Uterus (tissue), 3 donors: ENCODE measurements at regions not wholly inside any gene's neighbourhood (a gene's known extent, or its start where the extent isn't known, plus 50 kb on each side); places are given as distances from the start of the nearest gene placed in this dataset.

Source experiments
- DNase-seq, 2 donors: peaks; one replicate each; pipeline ENCODE4 v3.0.0-alpha.2; 2019 to 2020
- H3K27ac ChIP-seq, 2 donors: fragments of 200-600 bp; sonication (generic); 1 replicate in 1 of 2; 2 replicates in 1 of 2; pipeline ENCODE4 v1.5.1; 2016 to 2018
- H3K27me3 ChIP-seq, 2 donors: fragments of 200-600 bp; sonication (generic); one replicate each; pipeline ENCODE4 v1.5.1; 2018 to 2019; ENCODE audit warnings: control low read depth in 1 of 2
- H3K36me3 ChIP-seq, 2 donors: fragments of 200-600 bp; sonication (generic); one replicate each; pipeline ENCODE4 v1.5.1; 2019; ENCODE audit warnings: control low read depth in 1 of 2
- H3K4me1 ChIP-seq, 2 donors: fragments of 200-600 bp; sonication (generic); one replicate each; pipeline ENCODE4 v1.5.1; 2018 to 2019; ENCODE audit warnings: control low read depth in 1 of 2
- H3K4me3 ChIP-seq, 2 donors: fragments of 200-600 bp; sonication (generic); 1 replicate in 1 of 2; 2 replicates in 1 of 2; pipeline ENCODE4 v1.5.1; 2018 to 2019; ENCODE audit warnings: mild to moderate bottlenecking in 1 of 2
- H3K9me3 ChIP-seq, 2 donors: fragments of 200-600 bp; sonication (generic); one replicate each; pipeline ENCODE4 v1.5.1; 2019; ENCODE audit warnings: control low read depth in 1 of 2
- CTCF ChIP-seq, 4 experiments: fragments of 200-600 bp in 2 of 4; fragments of 450-650 bp in 2 of 4; sonication (generic) in 2 of 4; IDR thresholded peaks; one replicate each; pipeline ENCODE4 v1.5.1; 2016 to 2019; ENCODE audit warnings: antibody characterized with exemption in 4 of 4, mild to moderate bottlenecking in 2 of 4, moderate library complexity in 1 of 4
- POLR2A ChIP-seq, 2 donors: fragments of 450-650 bp; IDR thresholded peaks; one replicate each; pipeline ENCODE4 v1.6.1; 2016; ENCODE audit warnings: antibody characterized with exemption in 2 of 2, mild to moderate bottlenecking in 1 of 2, moderate library complexity in 1 of 2
- intact Hi-C: fragments of 100-400 bp; cut with DNase I; formaldehyde crosslinking; loops from one replicate; pipeline ENCODE4 v1.15.1; 2023; ENCODE audit warnings: low total_unique reads
- donor health status: DM: yes; HTN: yes; CAD: no.

- no peak for DNase-seq
- no peaks in the 10 kb centered on the region for H3K9me3 ChIP-seq
- TF ChIP-seq POLR2A (IDR thresholded peaks at IDR 0.05): no peak
- no peak for TF ChIP-seq CTCF (IDR thresholded peaks at IDR 0.05)
- no peaks in the 10 kb centered on the region for H3K36me3 ChIP-seq
- intact Hi-C loops: no loop called here
- no peak overlapping the region for H3K27ac ChIP-seq
- no peak overlapping the region for H3K4me3 ChIP-seq
- no peaks in the 10 kb centered on the region for H3K27me3 ChIP-seq
- no peaks in the 10 kb centered on the region for H3K4me1 ChIP-seq
These were observed 197.5 kb upstream of the CEP162 start for GRCh38 chr6:84424956-84425355.

GRCh38 chr6:84422380-84422968, 195.0 kb upstream of the CEP162 start:
- Histone ChIP-seq H3K36me3 (no peaks in the 10 kb centered on the region), H3K4me1 (no peaks in the 10 kb centered on the region), H3K27ac (no peak overlapping the region), H3K27me3 (no peaks in the 10 kb centered on the region), H3K4me3 (no peak overlapping the region), H3K9me3 (no peaks in the 10 kb centered on the region)
- intact Hi-C loops: no loop called here
- peak in 2 of 4 experiments; percentile 16 to 18 for TF ChIP-seq CTCF (IDR thresholded peaks at IDR 0.05)
- TF ChIP-seq POLR2A (IDR thresholded peaks at IDR 0.05): no peak
- peak in 1 of 2 donors; percentile 19 for DNase-seq

GRCh38 chr6:84421031-84421430, 193.6 kb upstream of the CEP162 start:
- H3K27me3 ChIP-seq: no peaks in the 10 kb centered on the region
- TF ChIP-seq CTCF (IDR thresholded peaks at IDR 0.05): no peak
- H3K4me1 ChIP-seq: no peaks in the 10 kb centered on the region
- no peaks in the 10 kb centered on the region for H3K9me3 ChIP-seq
- no peak overlapping the region for H3K4me3 ChIP-seq
- no peaks in the 10 kb centered on the region for H3K36me3 ChIP-seq
- no peak overlapping the region for H3K27ac ChIP-seq
- DNase-seq: no peak
- intact Hi-C loops: no loop called here

GRCh38 chr6:84417260-84417659, 189.8 kb upstream of the CEP162 start:
- Histone ChIP-seq H3K27ac (no peak overlapping the region), H3K9me3 (no peaks in the 10 kb centered on the region), H3K4me1 (no peaks in the 10 kb centered on the region), H3K4me3 (no peak overlapping the region), H3K27me3 (no peaks in the 10 kb centered on the region), H3K36me3 (no peaks in the 10 kb centered on the region)
- DNase-seq: no peak
- intact Hi-C loops: no loop called here
- TF ChIP-seq CTCF (IDR thresholded peaks at IDR 0.05) (no peak), POLR2A (IDR thresholded peaks at IDR 0.05) (no peak)

GRCh38 chr6:84416043-84416657, 188.7 kb upstream of the CEP162 start:
- H3K9me3 ChIP-seq: no peaks in the 10 kb centered on the region
- H3K36me3 ChIP-seq: no peaks in the 10 kb centered on the region
- TF ChIP-seq POLR2A (IDR thresholded peaks at IDR 0.05): no peak
- no peak for TF ChIP-seq CTCF (IDR thresholded peaks at IDR 0.05)
- no peaks in the 10 kb centered on the region for H3K4me1 ChIP-seq
- no peaks in the 10 kb centered on the region for H3K27me3 ChIP-seq
- H3K27ac ChIP-seq: no peak overlapping the region
- no peak for DNase-seq
- intact Hi-C loops: no loop called here
- H3K4me3 ChIP-seq: no peak overlapping the region
